MM.1S (cell line): ENCODE measurements at regions not wholly inside any gene's neighbourhood (a gene's known extent, or its start where the extent isn't known, plus 50 kb on each side); places are given as distances from the start of the nearest gene placed in this dataset.

Experiments used
- EZH2phosphoT487 ChIP-seq: fragments of 300-600 bp; sonication (generic); IDR thresholded peaks from 2 replicates; pipeline ENCODE4 v1.6.1; 2018; ENCODE audit warnings: antibody characterized with exemption, low read length
- TF ChIP-seq, protein P1 (sequence below): fragments of 300-600 bp; sonication (generic); IDR thresholded peaks from 2 replicates; pipeline ENCODE4 v1.5.1; 2016; ENCODE audit warnings: antibody characterized with exemption, low read length, mixed read lengths

- TF ChIP-seq, protein P1, sequence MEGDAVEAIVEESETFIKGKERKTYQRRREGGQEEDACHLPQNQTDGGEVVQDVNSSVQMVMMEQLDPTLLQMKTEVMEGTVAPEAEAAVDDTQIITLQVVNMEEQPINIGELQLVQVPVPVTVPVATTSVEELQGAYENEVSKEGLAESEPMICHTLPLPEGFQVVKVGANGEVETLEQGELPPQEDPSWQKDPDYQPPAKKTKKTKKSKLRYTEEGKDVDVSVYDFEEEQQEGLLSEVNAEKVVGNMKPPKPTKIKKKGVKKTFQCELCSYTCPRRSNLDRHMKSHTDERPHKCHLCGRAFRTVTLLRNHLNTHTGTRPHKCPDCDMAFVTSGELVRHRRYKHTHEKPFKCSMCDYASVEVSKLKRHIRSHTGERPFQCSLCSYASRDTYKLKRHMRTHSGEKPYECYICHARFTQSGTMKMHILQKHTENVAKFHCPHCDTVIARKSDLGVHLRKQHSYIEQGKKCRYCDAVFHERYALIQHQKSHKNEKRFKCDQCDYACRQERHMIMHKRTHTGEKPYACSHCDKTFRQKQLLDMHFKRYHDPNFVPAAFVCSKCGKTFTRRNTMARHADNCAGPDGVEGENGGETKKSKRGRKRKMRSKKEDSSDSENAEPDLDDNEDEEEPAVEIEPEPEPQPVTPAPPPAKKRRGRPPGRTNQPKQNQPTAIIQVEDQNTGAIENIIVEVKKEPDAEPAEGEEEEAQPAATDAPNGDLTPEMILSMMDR = no peak
- TF ChIP-seq EZH2phosphoT487 = no peak
These were observed 311.2 kb upstream of the NAALADL2 start for GRCh38 chr3:174547801-174548435.
